IPS-NIHi7 (cell line): ENCODE measurements at regions not wholly inside any gene's neighbourhood (a gene's known extent, or its start where the extent isn't known, plus 50 kb on each side); places are given as distances from the start of the nearest gene placed in this dataset.
"Not testable (repeated sequence)": the region's sequence is repeated elsewhere in the genome, so short reads cannot be mapped to it uniquely, and the experiment has no call there.

ENCODE experiments used
- DNase-seq: peaks from one replicate; pipeline ENCODE4 v3.0.0; 2012; ENCODE audit warnings: mixed read lengths; ENCODE audit errors: extremely low spot score

DNA sequence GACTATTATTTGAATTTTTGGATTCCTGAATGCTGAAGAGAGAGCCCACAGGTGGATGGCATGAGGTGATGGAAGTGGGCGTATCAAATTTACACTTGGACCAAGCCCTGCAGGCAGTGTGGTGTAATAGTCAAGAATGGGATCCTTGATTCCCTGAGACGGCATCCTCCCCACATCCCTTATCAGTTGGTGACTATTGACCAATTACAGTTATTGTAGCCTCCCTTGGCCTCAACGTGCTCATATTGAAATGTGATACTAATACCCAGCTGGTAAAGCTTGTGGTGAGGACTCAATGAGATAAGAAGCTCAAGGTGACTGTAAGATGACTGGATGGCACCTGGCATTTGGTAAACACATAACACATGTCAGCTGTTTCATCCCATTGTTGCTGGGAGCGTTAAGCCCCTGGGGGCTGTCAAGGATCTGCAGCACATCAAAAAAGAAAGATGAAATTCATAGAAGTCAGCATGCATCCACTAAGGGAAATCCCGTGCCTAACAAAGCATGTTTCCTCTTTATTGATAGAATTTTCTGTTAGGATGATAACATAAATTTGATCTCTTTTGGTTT, 65.6 kb upstream of the IRX2 start:
- no peak for DNase-seq

DNA sequence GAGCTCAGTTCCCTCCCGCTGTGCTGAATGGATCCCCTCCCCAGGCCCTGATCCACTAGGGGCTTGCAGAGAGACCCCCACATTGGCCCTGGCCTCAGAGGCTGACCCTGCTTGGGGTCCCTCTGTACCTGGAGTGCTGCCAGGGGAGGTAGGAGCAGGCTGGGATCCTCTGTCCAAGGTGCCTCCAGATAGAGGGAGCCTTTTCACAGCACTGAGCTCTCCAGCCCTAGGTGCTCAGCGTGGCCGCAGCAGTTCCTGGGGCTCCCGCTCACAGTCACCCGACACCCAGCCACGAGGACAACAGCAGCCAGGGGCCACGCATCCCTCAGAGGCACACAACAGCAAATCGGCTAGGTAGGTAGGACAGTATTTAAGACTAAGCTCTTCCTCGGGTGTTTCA, 62.2 kb upstream of the IRX2 start:
- peak; percentile 27 for DNase-seq

DNA sequence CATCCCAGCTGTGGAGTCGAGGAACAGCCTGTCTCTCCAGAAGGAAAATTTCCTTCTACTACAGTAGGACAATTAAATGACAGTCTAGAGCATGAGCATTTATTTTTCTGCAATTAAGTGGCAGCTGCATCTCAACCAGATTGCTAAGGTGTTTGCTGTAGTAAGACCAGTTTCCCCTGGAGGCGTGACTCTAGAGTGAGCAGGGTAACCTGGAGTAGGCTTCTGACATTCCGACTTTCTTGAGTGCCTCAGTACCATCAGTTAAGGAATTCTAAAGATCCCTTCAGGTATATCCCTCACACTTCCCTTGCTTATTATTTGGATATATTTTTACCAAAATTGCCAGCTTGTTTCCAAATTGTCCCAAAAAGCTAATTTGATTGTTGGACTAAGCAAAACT, 59.2 kb upstream of the IRX2 start:
- DNase-seq = no peak

DNA sequence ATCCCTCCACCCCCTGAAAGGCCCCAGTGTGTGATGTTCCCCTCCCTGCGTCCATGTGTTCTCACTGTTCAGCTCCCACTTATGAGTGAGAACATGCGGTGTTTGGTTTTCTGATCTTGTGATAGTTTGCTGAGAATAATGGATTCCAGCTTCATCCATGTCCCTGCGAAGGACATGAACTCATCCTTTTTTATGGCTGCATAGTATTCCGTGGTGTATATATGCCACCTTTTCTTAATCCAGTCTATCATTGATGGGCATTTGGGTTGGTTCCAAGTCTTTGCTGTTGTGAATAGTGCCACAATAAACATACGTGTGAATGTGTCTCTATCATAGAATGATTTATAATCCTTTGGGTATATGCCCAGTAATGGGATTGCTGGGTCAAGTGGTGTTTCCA, 55.8 kb upstream of the IRX2 start:
- DNase-seq = not testable (repeated sequence)

DNA sequence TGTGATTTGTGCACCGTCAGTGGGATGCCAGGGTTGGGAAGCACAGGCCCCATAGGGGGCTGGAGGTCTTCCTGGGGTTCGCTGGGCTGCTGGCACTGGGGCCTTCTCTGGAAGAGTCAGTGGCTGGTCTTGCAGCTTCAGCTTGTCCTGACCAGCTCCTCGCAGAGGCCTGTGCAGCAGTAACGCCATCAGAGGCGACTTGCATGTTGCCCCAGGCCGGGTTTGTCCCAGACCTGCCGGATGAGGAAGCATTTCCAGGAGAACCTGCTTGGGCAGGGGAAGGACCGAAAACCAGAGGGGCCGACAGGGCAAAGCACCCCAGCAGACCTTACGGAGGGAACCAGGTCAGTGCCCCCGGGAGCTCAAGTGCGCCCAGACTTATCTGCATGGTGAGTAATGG, 54.7 kb upstream of the IRX2 start:
- no peak for DNase-seq

DNA sequence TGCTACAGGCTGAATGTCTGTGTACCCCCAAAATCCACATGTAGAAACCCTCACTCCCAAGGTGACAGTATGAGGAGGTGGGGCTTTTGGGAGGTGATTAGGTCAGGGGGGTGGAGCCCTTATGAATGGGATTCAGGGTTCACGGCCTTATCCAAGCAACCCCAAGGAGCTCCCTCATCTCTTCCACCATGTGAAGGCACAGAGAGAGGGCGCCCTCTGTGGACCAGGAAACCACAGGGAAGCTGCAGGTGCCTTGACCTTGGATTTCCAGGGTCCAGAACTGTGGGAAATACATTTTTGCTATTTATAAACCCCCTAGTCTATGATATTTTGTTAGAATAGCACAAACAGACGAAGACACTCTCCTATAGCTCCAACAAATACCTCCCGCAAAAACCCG, 53.6 kb upstream of the IRX2 start:
- DNase-seq = peak; percentile 65

DNA sequence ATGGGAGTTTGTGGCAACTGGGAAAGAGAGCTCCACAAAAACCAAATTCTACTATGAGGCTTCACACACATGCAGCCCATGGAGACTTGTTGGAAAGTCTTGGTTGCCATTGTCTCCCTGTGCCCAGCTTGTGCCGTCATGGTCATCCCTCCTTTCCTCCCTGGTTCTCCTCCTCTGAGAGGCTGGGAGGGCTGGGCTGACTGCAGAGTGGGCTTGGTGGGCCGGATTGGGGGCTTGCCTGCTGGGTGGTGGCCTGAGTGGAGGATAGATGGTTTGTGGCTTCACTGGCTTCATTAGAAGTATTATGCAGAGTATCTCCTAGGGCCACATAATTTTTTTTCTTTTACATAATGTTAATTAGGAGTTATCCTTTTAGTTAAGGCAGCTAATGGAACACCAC, 52.3 kb upstream of the IRX2 start:
- no peak for DNase-seq

DNA sequence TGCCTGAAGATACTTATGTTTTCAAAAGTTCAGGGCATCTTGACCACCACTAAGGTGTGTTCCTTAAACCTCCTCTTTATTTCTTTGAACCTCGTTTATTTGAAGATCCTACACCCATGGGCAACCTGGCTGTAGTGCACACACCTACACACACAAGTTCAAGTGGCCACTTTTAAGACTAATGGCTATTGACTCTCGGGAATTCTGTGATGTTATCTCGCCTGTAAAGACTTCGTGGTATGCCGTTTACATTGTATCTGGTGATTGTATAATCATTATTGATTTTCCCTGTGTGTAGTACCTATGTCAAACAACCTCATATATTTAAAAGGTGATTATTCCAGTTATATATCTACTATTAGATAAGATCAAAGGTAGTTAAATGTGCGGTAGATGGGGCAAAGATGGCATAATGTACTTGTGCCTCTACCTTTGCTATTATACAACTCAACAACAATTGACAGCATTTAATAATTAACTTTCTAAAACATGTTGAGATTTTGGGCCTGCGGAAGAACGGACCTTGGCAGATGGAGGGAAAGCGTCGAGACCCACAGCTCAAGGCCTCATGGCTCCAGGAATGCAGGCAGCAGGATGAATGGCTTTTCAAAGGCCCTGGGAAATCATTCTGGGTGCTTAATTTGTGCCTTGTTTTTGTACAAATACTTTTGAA, 51.4 kb upstream of the IRX2 start:
- DNase-seq = no peak

DNA sequence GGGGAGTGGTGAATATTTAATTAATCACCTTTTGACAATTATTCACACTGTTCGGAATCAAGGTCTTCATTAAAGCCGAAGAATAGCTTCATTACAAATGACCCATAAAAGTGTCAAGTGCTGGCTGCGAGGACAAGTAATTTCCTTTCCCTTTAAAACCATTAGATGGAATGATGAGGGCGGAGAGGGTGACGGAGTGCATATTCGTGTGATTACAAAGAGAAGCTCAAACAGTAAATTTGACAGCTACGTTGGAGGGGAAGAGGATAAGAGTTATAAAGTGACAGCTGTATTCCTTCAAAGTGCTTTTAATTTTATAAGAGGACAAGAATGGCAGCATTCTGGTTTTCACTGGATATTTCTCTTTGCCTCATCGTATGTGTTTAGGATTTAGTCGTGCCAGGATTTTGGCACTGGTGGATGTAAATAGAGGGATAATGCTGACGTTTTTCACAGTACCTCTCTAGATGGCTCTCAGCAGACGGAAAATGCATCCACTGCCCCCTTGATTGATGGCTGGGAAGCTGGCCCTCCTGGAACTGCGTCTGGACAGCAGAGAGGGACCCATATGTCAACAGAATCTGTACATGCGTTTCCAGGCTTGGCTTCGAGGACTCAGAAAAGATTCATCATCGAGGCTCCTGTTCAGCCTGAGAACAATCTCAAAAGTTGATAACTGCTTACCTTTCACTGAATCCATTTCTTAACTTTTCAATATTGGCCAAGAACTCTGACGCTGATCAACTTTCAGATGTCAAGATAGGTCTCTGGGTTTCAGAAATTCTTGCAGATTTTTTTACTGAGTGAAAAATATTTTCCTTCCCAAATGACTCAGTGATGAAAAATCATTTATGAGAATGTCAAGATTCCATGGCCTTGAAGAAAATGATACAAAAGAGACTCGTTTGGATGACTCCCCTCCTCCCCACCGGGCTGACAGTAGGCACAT, 50.4 kb upstream of the IRX2 start:
- DNase-seq = no peak
